Activated naive CD4-positive, alpha-beta T cell treated with anti-CD3 and anti-CD28 coated beads, Interleukin-2, amount 50 U/mL, for 24 hours (primary cell): ENCODE measurements at regions not wholly inside any gene's neighbourhood (a gene's known extent, or its start where the extent isn't known, plus 50 kb on each side); places are given as distances from the start of the nearest gene placed in this dataset.

Experiments
- H3K27ac Mint-ChIP-seq: one replicate; pipeline ENCODE4 v1.8.0; 2021; ENCODE audit warnings: mild to moderate bottlenecking, mixed read lengths
- H3K27me3 Mint-ChIP-seq: one replicate; pipeline ENCODE4 v1.8.0; 2021; ENCODE audit warnings: mixed read lengths
- H3K36me3 Mint-ChIP-seq: one replicate; pipeline ENCODE4 v1.8.0; 2021; ENCODE audit warnings: mixed read lengths
- H3K4me1 Mint-ChIP-seq: one replicate; pipeline ENCODE4 v1.8.0; 2021; ENCODE audit warnings: mixed read lengths
- H3K4me3 Mint-ChIP-seq: one replicate; pipeline ENCODE4 v1.8.0; 2021; ENCODE audit warnings: mild to moderate bottlenecking, mixed read lengths
- H3K9me3 Mint-ChIP-seq: one replicate; pipeline ENCODE4 v1.8.0; 2021; ENCODE audit warnings: mixed read lengths

GRCh38 chr5:135193213-135194125 is 159.4 kb upstream of the PITX1 start:
- H3K27me3 Mint-ChIP-seq: peaks cover 7% of the 10 kb centered on the region

GRCh38 chr5:135192351-135192750 is 158.3 kb upstream of the PITX1 start:
- Mint-ChIP-seq H3K9me3 (no peaks in the 10 kb centered on the region), H3K27me3 (peaks cover 7% of the 10 kb centered on the region), H3K27ac (no peak overlapping the region), H3K36me3 (no peaks in the 10 kb centered on the region), H3K4me1 (no peaks in the 10 kb centered on the region), H3K4me3 (no peak overlapping the region)

More at GRCh38 chr5:135193213-135194125, 159.4 kb upstream of the PITX1 start:
- Mint-ChIP-seq H3K27ac (no peak overlapping the region), H3K9me3 (no peaks in the 10 kb centered on the region), H3K36me3 (no peaks in the 10 kb centered on the region), H3K4me1 (no peaks in the 10 kb centered on the region), H3K4me3 (no peak overlapping the region)

DNA sequence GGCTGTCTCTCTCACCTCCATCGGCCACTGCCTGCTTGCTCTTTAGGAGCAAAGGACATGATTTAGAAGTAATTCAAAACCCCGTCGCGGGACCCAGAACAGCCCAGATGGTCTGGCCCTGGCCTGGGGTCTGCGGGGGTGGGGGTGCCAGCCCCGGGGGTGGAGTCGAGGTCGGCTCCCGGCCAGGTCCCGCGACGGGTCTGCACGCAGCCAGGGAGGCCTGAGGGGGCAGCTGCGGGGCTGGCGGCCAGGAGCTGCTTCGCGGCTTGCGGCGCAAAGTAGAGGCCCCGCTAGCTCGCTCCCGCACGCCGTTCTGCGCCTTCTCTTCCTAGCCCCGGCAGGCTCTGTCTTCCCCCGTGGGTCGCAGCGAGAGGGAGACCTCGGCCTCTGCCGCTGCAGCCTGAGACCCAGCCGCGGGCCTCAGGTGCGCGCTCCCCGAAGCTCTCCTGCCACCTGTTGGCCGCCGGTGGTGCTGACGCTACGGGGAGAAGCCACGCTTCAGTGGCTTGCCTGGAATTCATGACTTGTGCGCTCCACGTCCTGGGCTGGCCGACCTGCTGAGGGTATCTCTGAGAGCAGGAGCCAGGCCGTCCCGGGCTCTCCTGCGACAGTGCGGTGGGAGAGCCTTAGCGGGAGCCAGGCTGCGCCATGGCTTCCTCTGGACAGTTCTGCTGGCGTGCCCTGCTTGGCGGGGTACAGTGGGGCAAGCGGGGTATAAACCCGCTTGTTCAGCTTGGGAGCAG is 157.2 kb upstream of the PITX1 start:
- Mint-ChIP-seq H3K36me3 (no peaks in the 10 kb centered on the region), H3K4me3 (peak overlapping the region; percentile 79), H3K9me3 (no peaks in the 10 kb centered on the region), H3K4me1 (peaks cover 1% of the 10 kb centered on the region), H3K27me3 (peaks cover 7% of the 10 kb centered on the region), H3K27ac (no peak overlapping the region)

DNA sequence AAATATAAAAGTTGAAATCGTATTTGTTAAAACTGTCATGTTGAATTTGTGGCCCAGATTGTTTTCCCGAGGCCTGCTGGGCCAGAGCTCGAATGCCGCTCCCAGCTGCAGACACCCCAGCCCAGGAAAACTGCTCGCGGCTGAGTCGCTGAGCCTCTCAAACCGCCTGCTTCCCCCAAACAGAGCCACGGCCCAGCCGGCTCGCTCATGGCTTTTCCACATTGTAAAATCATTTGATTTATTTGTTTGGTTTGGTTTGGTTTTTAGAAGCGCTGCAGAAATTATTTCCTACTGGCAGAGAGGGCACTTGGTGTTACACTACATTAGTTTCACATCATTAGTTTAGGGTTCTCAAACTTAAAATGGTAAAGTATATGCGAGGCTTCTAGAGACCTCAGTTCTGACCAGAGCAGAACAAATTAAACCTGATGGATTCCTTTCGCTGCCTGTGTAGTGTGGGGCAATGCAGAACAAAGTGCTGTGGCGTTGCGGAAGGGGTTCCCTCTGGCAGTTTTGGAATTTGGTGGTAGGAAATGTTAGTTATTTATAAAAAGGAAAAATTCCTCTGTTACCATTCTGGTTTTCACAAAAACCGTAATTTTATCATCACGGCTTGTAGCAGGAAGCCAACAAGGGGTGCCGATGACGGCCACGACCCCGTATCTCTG is 156.5 kb upstream of the PITX1 start:
- peaks cover 7% of the 10 kb centered on the region for H3K27me3 Mint-ChIP-seq
- peaks cover 8% of the 10 kb centered on the region for H3K4me1 Mint-ChIP-seq
- no peaks in the 10 kb centered on the region for H3K36me3 Mint-ChIP-seq
- no peak overlapping the region for H3K27ac Mint-ChIP-seq
- no peaks in the 10 kb centered on the region for H3K9me3 Mint-ChIP-seq
- peak overlapping the region; percentile 44 for H3K4me3 Mint-ChIP-seq

DNA sequence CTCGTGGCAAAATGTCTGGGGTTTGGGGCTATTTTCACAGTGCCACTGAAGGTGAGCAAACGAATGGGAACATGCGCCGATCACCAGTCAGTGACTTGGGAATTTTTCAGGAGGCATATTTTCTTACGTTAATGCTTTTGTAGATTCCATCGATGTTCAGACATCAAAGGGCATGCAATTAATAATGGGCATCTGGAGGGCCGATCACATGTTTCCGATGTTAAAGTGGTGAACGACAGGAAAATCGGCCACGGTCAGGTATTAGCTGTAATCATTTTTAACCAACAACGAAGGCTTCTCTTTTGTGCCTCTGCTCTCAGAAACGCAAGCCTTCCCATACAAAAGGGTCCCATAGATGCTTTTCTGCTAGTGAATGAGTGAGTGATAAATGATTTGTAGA is 155.0 kb upstream of the PITX1 start:
- Mint-ChIP-seq H3K4me1 (peaks cover 11% of the 10 kb centered on the region), H3K36me3 (no peaks in the 10 kb centered on the region), H3K27ac (no peak overlapping the region), H3K27me3 (peaks cover 7% of the 10 kb centered on the region), H3K9me3 (no peaks in the 10 kb centered on the region), H3K4me3 (no peak overlapping the region)

GRCh38 chr5:135188233-135188914 is 154.3 kb upstream of the PITX1 start:
- H3K36me3 Mint-ChIP-seq: no peaks in the 10 kb centered on the region
- H3K4me1 Mint-ChIP-seq: peaks cover 11% of the 10 kb centered on the region
- H3K27ac Mint-ChIP-seq: no peak overlapping the region
- no peaks in the 10 kb centered on the region for H3K9me3 Mint-ChIP-seq
- H3K4me3 Mint-ChIP-seq: no peak overlapping the region
- H3K27me3 Mint-ChIP-seq: peaks cover 7% of the 10 kb centered on the region

GRCh38 chr5:135186662-135187522 is 152.9 kb upstream of the PITX1 start:
- H3K27me3 Mint-ChIP-seq: peaks cover 7% of the 10 kb centered on the region
- no peak overlapping the region for H3K27ac Mint-ChIP-seq
- no peaks in the 10 kb centered on the region for H3K36me3 Mint-ChIP-seq
- H3K4me1 Mint-ChIP-seq: peaks cover 11% of the 10 kb centered on the region
- H3K9me3 Mint-ChIP-seq: no peaks in the 10 kb centered on the region
- H3K4me3 Mint-ChIP-seq: no peak overlapping the region

DNA sequence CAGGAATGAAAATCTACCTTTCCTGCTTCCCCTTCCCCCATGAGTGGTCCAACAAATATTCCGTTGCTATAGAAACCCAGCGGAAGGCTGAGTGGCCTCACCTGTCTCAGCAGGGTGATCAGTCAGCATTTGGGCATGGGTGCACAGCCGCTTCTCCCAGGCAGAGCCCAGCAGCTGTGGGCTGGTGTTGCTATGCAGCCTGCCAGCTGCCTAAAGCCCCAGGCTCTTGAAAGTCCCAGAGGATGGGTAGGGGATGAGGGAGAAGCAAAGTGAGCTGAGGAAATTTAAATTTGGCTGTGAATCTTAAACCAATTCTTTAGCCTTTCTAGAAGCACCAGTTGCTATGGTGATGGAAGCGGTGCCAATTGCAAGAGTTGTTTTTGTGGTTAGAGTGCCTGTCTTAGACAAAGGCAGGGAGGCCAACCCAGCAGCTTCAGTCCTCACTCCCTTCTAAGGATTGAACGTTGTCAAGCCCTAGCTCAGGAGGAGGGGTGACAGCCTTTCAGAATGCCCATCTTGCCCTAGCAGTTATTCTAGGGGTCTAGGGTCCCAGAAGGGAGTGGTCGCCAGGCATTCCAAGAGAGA is 151.5 kb upstream of the PITX1 start:
- Mint-ChIP-seq H3K27me3 (peaks cover 3% of the 10 kb centered on the region), H3K9me3 (no peaks in the 10 kb centered on the region), H3K36me3 (no peaks in the 10 kb centered on the region)

GRCh38 chr5:135184646-135185045 is 150.6 kb upstream of the PITX1 start:
- H3K27ac Mint-ChIP-seq: no peak overlapping the region
- no peak overlapping the region for H3K4me3 Mint-ChIP-seq
- no peaks in the 10 kb centered on the region for H3K36me3 Mint-ChIP-seq
- H3K27me3 Mint-ChIP-seq: no peaks in the 10 kb centered on the region
- no peaks in the 10 kb centered on the region for H3K9me3 Mint-ChIP-seq
- peaks cover 11% of the 10 kb centered on the region for H3K4me1 Mint-ChIP-seq

More for the DNA sequence above, 151.5 kb upstream of the PITX1 start:
- H3K4me3 Mint-ChIP-seq: no peak overlapping the region
- peaks cover 11% of the 10 kb centered on the region for H3K4me1 Mint-ChIP-seq
- no peak overlapping the region for H3K27ac Mint-ChIP-seq

- no peak overlapping the region for H3K27ac Mint-ChIP-seq
- peaks cover 11% of the 10 kb centered on the region for H3K4me1 Mint-ChIP-seq
- H3K27me3 Mint-ChIP-seq: no peaks in the 10 kb centered on the region
- H3K9me3 Mint-ChIP-seq: no peaks in the 10 kb centered on the region
- H3K4me3 Mint-ChIP-seq: no peak overlapping the region
- no peaks in the 10 kb centered on the region for H3K36me3 Mint-ChIP-seq
These were observed 149.4 kb upstream of the PITX1 start for GRCh38 chr5:135183464-135183863.

DNA sequence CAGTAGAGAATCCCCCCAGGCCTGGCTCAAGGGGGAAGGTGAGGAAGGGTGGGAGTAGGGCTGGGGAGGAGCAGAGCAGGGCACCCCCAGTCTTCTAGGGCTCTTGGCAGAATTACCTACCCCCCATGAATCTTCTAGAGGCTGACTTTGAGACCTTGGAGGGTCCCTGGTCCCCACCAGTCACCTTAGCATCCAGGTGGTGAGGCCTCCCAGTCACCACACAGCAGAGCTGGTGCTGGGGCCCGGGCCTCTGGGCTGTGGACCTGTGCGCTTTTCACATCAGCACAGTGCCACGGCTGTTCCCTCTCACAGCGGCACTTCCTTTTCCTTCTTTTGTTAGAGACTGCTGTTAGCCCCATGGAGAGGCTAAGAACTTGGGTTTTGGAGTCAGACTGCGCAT is 148.6 kb upstream of the PITX1 start:
- no peak overlapping the region for H3K27ac Mint-ChIP-seq
- H3K36me3 Mint-ChIP-seq: no peaks in the 10 kb centered on the region

GRCh38 chr5:135181653-135182052 is 147.6 kb upstream of the PITX1 start:
- peaks cover 11% of the 10 kb centered on the region for H3K4me1 Mint-ChIP-seq
- no peaks in the 10 kb centered on the region for H3K9me3 Mint-ChIP-seq
- no peak overlapping the region for H3K27ac Mint-ChIP-seq
- H3K4me3 Mint-ChIP-seq: no peak overlapping the region
- H3K27me3 Mint-ChIP-seq: no peaks in the 10 kb centered on the region
- no peaks in the 10 kb centered on the region for H3K36me3 Mint-ChIP-seq

More for the DNA sequence above, 148.6 kb upstream of the PITX1 start:
- H3K27me3 Mint-ChIP-seq: no peaks in the 10 kb centered on the region
- H3K4me3 Mint-ChIP-seq: no peak overlapping the region
- peaks cover 11% of the 10 kb centered on the region for H3K4me1 Mint-ChIP-seq
- no peaks in the 10 kb centered on the region for H3K9me3 Mint-ChIP-seq

- H3K27ac Mint-ChIP-seq: no peak overlapping the region
- no peaks in the 10 kb centered on the region for H3K27me3 Mint-ChIP-seq
- no peaks in the 10 kb centered on the region for H3K9me3 Mint-ChIP-seq
- H3K4me3 Mint-ChIP-seq: no peak overlapping the region
- H3K4me1 Mint-ChIP-seq: no peaks in the 10 kb centered on the region
- no peaks in the 10 kb centered on the region for H3K36me3 Mint-ChIP-seq
These were observed 145.4 kb upstream of the PITX1 start for GRCh38 chr5:135179308-135179980.
